GM21390 (cell line): ENCODE measurements at regions not wholly inside any gene's neighbourhood (a gene's known extent, or its start where the extent isn't known, plus 50 kb on each side); places are given as distances from the start of the nearest gene placed in this dataset.
"Not testable (repeated sequence)": the region's sequence is repeated elsewhere in the genome, so short reads cannot be mapped to it uniquely, and the experiment has no call there.

Experiments
- ATAC-seq: cut with Tn5 transposase; IDR thresholded peaks from one replicate; pipeline ENCODE4 v1.9.1; 2021; ENCODE audit not compliant: unreplicated experiment

GRCh38 chr15:92820236-92821021 lies 79.7 kb upstream of the CHD2 start:
- peak; percentile 80 for ATAC-seq

- ATAC-seq = no peak
These were observed 78.5 kb upstream of the CHD2 start for GRCh38 chr15:92821491-92822116.

- no peak for ATAC-seq
These were observed 77.6 kb upstream of the CHD2 start for GRCh38 chr15:92822216-92823144.

- ATAC-seq = no peak
These were observed 74.1 kb upstream of the CHD2 start for GRCh38 chr15:92825985-92826384.

GRCh38 chr15:92827991-92828390 lies 72.1 kb upstream of the CHD2 start:
- ATAC-seq = not testable (repeated sequence)

- ATAC-seq = no peak
These were observed 70.2 kb upstream of the CHD2 start for GRCh38 chr15:92829875-92830274.

- ATAC-seq = no peak
These were observed 68.8 kb upstream of the CHD2 start for GRCh38 chr15:92831336-92831654.

- ATAC-seq = peak; percentile 93
These were observed 68.3 kb upstream of the CHD2 start for GRCh38 chr15:92831655-92832328.

GRCh38 chr15:92833106-92833433 lies 67.1 kb upstream of the CHD2 start:
- no peak for ATAC-seq

GRCh38 chr15:92833493-92834271 lies 66.4 kb upstream of the CHD2 start:
- no peak for ATAC-seq

GRCh38 chr15:92839696-92840095 lies 60.4 kb upstream of the CHD2 start:
- ATAC-seq = peak; percentile 91

GRCh38 chr15:92840149-92840548 lies 60.0 kb upstream of the CHD2 start:
- ATAC-seq = no peak

- no peak for ATAC-seq
These were observed 56.8 kb upstream of the CHD2 start for GRCh38 chr15:92843326-92843725.

- ATAC-seq = no peak
These were observed 56.3 kb upstream of the CHD2 start for GRCh38 chr15:92843814-92844213.

GRCh38 chr15:92845126-92845508 lies 55.0 kb upstream of the CHD2 start:
- peak; percentile 76 for ATAC-seq

GRCh38 chr15:92846741-92847140 lies 53.4 kb upstream of the CHD2 start:
- ATAC-seq = no peak

- no peak for ATAC-seq
These were observed 52.3 kb upstream of the CHD2 start for GRCh38 chr15:92847841-92848240.

GRCh38 chr15:92848464-92848851 lies 51.7 kb upstream of the CHD2 start:
- no peak for ATAC-seq

GRCh38 chr15:92848852-92849598 lies 51.1 kb upstream of the CHD2 start:
- peak; percentile 55 for ATAC-seq

GRCh38 chr15:92850218-92850617 lies 49.9 kb upstream of the CHD2 start:
- ATAC-seq = not testable (repeated sequence)
